ENCODE measurements at regions not wholly inside any gene's neighbourhood (a gene's known extent, or its start where the extent isn't known, plus 50 kb on each side); places are given as distances from the start of the nearest gene placed in this dataset.

DNA sequence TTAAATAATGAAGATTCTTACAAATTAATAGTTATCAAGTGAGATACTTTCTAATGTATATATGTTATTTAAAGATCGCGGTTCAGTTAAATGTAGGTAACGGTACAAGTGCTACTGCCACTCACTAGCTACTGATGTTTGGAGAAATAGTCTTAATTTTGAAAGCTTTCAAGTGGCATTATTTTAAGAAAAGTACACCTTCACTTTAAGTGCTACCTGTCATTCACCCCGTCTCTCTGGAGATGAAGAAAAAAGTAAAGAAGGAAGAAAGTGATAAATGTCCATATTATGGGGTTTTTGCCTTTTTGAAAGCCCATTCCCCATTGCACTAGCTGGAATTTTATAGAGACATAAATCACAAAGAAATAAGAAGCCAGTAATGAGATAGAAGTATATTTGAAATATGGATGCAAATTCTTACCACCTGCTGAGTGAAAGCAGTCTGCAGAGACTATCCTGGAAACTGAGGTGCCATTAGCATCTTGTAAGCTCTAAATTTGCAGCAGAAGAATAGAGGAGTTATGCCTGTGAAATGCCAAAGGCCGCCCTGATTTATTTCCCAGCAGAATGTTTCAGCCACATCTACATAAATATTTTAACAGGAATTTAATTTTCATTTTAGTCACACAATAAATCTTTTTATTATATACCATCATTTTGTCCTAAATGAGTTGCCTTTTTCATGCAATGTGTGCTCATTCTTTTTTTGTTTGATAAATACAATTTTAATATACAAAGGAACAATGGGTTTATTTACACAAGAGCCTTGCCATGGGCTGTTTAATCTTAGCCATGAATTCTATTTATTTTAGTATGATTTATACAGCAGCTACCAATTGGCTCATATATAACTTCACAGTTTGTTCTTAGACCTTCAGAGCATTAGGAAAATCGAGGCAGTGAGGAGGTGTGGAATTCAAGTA is 489.9 kb upstream of the RAG2 start:
- H3K4me2 ChIP-seq (ENCODE audit: low read depth, low read length): no peak overlapping the region
- no peak for TF ChIP-seq ZNF34 (CRISPR knock-in tag; IDR thresholded peaks at IDR 0.05; ENCODE audit: borderline replicate concordance)
- TF ChIP-seq, protein P1, sequence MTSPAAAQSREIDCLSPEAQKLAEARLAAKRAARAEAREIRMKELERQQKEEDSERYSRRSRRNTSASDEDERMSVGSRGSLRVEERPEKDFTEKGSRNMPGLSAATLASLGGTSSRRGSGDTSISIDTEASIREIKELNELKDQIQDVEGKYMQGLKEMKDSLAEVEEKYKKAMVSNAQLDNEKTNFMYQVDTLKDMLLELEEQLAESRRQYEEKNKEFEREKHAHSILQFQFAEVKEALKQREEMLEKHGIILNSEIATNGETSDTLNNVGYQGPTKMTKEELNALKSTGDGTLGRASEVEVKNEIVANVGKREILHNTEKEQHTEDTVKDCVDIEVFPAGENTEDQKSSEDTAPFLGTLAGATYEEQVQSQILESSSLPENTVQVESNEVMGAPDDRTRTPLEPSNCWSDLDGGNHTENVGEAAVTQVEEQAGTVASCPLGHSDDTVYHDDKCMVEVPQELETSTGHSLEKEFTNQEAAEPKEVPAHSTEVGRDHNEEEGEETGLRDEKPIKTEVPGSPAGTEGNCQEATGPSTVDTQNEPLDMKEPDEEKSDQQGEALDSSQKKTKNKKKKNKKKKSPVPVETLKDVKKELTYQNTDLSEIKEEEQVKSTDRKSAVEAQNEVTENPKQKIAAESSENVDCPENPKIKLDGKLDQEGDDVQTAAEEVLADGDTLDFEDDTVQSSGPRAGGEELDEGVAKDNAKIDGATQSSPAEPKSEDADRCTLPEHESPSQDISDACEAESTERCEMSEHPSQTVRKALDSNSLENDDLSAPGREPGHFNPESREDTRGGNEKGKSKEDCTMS (CRISPR knock-in tag; conservative IDR thresholded peaks at IDR 0.05): no peak
- no peak for TF ChIP-seq MEF2D (CRISPR knock-in tag; IDR thresholded peaks at IDR 0.05)
- no peak for TF ChIP-seq MTF1 (CRISPR knock-in tag; IDR thresholded peaks at IDR 0.05)
- no peak for TF ChIP-seq ZNF24 (IDR thresholded peaks at IDR 0.05)
- TF ChIP-seq ZNF343 (CRISPR knock-in tag; IDR thresholded peaks at IDR 0.05): no peak
- TF ChIP-seq, protein P2, sequence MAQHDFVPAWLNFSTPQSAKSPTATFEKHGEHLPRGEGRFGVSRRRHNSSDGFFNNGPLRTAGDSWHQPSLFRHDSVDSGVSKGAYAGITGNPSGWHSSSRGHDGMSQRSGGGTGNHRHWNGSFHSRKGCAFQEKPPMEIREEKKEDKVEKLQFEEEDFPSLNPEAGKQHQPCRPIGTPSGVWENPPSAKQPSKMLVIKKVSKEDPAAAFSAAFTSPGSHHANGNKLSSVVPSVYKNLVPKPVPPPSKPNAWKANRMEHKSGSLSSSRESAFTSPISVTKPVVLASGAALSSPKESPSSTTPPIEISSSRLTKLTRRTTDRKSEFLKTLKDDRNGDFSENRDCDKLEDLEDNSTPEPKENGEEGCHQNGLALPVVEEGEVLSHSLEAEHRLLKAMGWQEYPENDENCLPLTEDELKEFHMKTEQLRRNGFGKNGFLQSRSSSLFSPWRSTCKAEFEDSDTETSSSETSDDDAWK (CRISPR knock-in tag; IDR thresholded peaks at IDR 0.05): no peak
- no peak for TF ChIP-seq ZNF792 (CRISPR knock-in tag; IDR thresholded peaks at IDR 0.05)
- TF ChIP-seq, protein P3, sequence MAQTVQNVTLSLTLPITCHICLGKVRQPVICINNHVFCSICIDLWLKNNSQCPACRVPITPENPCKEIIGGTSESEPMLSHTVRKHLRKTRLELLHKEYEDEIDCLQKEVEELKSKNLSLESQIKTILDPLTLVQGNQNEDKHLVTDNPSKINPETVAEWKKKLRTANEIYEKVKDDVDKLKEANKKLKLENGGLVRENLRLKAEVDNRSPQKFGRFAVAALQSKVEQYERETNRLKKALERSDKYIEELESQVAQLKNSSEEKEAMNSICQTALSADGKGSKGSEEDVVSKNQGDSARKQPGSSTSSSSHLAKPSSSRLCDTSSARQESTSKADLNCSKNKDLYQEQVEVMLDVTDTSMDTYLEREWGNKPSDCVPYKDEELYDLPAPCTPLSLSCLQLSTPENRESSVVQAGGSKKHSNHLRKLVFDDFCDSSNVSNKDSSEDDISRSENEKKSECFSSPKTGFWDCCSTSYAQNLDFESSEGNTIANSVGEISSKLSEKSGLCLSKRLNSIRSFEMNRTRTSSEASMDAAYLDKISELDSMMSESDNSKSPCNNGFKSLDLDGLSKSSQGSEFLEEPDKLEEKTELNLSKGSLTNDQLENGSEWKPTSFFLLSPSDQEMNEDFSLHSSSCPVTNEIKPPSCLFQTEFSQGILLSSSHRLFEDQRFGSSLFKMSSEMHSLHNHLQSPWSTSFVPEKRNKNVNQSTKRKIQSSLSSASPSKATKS (CRISPR knock-in tag; IDR thresholded peaks at IDR 0.05): no peak
- no peak for TF ChIP-seq ZNF841 (CRISPR knock-in tag; IDR thresholded peaks at IDR 0.05; ENCODE audit: borderline replicate concordance)
- no peak for TF ChIP-seq GABPA (IDR thresholded peaks at IDR 0.05; ENCODE audit: low read depth, low read length)
- no peak for TF ChIP-seq GABPA (CRISPR knock-in tag; IDR thresholded peaks at IDR 0.05; ENCODE audit: low read depth)
- TF ChIP-seq KDM4B (CRISPR knock-in tag; IDR thresholded peaks at IDR 0.05): no peak
- TF ChIP-seq KLF13 (CRISPR knock-in tag; IDR thresholded peaks at IDR 0.05): no peak
- no peak for TF ChIP-seq ONECUT2 (CRISPR knock-in tag; IDR thresholded peaks at IDR 0.05)
- TF ChIP-seq, protein P4, sequence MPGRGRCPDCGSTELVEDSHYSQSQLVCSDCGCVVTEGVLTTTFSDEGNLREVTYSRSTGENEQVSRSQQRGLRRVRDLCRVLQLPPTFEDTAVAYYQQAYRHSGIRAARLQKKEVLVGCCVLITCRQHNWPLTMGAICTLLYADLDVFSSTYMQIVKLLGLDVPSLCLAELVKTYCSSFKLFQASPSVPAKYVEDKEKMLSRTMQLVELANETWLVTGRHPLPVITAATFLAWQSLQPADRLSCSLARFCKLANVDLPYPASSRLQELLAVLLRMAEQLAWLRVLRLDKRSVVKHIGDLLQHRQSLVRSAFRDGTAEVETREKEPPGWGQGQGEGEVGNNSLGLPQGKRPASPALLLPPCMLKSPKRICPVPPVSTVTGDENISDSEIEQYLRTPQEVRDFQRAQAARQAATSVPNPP (CRISPR knock-in tag; IDR thresholded peaks at IDR 0.05): no peak
- no peak for TF ChIP-seq ZNF282 (IDR thresholded peaks at IDR 0.05; ENCODE audit: partially characterized antibody)
- no peak for TF ChIP-seq NR1H2 (CRISPR knock-in tag; IDR thresholded peaks at IDR 0.05; ENCODE audit: borderline replicate concordance, low read depth)
- TF ChIP-seq KDM2A (CRISPR knock-in tag; IDR thresholded peaks at IDR 0.05; ENCODE audit: borderline replicate concordance, low read depth): no peak
- TF ChIP-seq ADNP (CRISPR knock-in tag; IDR thresholded peaks at IDR 0.05): no peak
- POLR2A ChIA-PET: no interaction called here
- no peak for FAIRE-seq
- no peaks in the 10 kb centered on the region; a peak in 1 of 5 replicates for H3K27me3 ChIP-seq (ENCODE audit: control insufficient read depth in 1 of 2, insufficient read depth in 2 of 2, low read length in 2 of 2)
- H2AFZ ChIP-seq (ENCODE audit: low read length): no peak overlapping the region
- intact Hi-C loops (cut with micrococcal nuclease; ENCODE audit: unreplicated experiment) (no loop called here), in situ Hi-C loops (cut with HindIII; ENCODE audit: extremely low pct_ligation_motif_present, low pct_unique_long_range_greater_than_20kb) (no loop called here)
- no peaks in the 10 kb centered on the region for H3K9me3 ChIP-seq (ENCODE audit: low read length)
- no peaks in the 10 kb centered on the region for H3K36me3 ChIP-seq (replicated peaks in 1 of 2; ENCODE audit: control insufficient read depth in 1 of 2, insufficient read depth in 2 of 2, low read length in 2 of 2)
- H3K4me1 ChIP-seq (ENCODE audit: insufficient read depth, low read length): no peaks in the 10 kb centered on the region
- no TSS peak for BruUV-seq (replicated peaks)
- CTCF ChIA-PET (ENCODE audit: low intra/inter-chr PET ratio, low total read pairs): no interaction called here
- no peak for DNase-seq (ENCODE audit: low spot score)
- 42% methylated on average over 6 of the region's 6 CpGs for WGBS (ENCODE audit: low lambda C conversion rate)
- H3K79me2 ChIP-seq (ENCODE audit: insufficient read depth, low read length): no peaks in the 10 kb centered on the region
- ATAC-seq: no peak
- no peak overlapping the region for H3K9ac ChIP-seq (ENCODE audit: insufficient read depth, low read depth, low read length)
- no peaks in the 10 kb centered on the region for H4K20me1 ChIP-seq (ENCODE audit: insufficient read depth, low read length)
- no peak overlapping the region for H3K4me3 ChIP-seq (replicated peaks in 1 of 3; ENCODE audit: insufficient read depth in 1 of 3, low read depth in 2 of 3, low read length in 3 of 3)
- H3K27ac ChIP-seq (ENCODE audit: extremely low read length, insufficient read depth, low read length): no peak overlapping the region

All from HepG2 (cell line).